ENCODE measurements at regions not wholly inside any gene's neighbourhood (a gene's known extent, or its start where the extent isn't known, plus 50 kb on each side); places are given as distances from the start of the nearest gene placed in this dataset.
"Not testable (repeated sequence)": the region's sequence is repeated elsewhere in the genome, so short reads cannot be mapped to it uniquely, and the experiment has no call there.

DNA sequence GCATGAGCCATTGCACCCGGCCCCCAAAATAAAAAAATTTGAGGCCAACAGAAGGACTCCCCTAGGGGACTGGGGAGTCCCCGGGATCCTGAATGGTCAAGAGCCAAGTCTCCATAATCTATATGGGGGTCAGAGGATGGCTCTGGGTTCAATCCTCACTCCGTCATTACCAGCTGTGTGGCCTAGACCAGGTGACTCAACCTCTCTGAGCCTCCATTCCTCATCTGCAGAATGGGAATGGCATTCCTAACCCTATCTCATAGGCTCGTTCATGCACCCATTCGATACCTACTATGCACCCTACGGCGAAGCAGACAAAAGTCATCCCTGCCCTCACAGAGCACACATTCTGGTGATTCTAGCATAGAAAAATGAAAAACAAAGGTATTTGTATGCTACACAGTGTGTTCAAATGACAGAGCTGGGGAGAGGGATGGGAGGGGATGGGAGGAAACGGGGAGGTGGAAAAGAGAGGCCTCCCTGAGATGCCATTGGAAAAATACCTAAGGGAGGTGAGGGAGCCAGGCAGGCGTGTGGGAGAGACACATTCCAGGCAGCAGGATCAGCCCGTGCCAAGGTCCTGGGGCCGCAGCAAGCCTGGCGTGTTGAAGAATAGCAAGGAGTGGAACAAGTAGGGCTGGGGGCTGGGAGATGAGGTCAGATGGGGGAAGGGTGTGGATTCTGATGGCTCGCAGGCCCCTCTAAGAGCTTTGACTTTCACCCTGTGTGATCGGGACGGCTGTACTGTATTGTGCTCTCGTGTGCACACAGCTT is 71.2 kb downstream of the RMI2 start:
- no peak for DNase-seq

DNA sequence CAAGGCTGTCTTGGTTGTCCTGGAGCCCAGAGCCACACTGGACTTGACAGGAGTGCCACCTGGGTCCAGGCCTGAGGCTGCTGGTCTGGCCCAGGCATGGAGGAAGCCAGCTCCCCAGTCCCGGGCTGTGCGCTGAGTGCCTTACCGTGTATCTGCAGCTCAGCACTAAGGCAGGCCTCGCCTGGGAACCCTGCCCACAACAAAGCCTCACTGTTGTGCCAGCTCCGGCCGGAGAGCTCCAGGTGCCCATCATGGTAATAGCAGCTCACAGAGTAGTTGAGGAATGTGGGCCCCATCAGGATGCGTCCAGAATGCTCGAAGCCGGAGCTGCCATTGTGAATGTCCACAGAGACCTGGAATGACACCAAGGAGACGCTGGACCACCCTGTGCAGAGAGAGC is 72.2 kb downstream of the RMI2 start:
- no peak for DNase-seq

DNA sequence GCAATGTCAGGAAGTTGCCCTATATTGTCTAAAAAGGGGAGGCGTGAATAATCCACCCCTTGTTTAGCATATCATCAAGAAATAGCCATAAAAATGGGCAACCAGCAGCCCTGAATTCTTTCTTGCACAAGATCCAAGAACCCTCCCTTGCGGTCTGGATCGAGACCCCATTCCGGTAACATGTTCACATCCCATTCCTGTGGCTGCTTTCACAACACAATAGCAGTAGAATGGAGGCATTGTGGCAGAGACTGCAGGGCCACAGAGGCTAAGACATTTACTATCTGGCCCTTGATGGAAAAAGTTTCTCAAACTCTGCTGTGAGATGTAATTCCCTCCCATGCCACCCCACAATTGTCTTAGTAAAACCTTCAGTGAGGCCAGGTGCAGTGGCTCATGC is 73.2 kb downstream of the RMI2 start:
- DNase-seq, result no peak

DNA sequence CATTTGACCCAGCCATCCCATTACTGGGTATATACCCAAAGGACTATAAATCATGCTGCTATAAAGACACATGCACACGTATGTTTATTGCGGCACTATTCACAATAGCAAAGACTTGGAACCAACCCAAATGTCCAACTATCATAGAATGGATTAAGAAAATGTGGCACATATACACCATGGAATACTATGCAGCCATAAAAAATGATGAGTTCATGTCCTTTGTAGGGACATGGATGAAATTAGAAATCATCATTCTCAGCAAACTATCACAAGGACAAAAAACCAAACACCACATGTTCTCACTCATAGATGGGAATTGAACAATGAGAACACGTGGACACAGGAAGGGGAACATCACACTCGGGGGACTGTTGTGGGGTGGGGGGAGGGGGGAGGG is 74.8 kb downstream of the RMI2 start:
- not testable (repeated sequence) for DNase-seq

DNA sequence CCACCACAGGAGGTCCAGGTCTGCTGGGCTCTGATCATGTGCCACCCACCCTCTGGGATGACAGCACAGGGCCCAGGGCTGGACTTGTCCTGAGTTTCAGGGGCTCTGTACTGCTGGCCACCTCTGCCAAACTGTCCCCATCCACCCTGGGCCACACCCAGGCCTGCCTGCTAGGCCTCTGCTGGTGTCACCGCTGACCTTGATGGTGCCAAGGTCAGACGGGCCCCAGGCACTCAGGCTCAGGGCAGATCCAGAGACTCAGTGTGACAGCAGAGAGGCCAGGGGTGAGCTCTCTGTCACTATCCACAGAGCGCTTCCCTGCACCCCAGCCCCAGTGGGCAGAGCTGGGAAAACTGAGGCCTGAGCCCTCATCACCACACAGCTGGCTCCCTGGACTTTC is 75.6 kb downstream of the RMI2 start:
- no peak for DNase-seq

DNA sequence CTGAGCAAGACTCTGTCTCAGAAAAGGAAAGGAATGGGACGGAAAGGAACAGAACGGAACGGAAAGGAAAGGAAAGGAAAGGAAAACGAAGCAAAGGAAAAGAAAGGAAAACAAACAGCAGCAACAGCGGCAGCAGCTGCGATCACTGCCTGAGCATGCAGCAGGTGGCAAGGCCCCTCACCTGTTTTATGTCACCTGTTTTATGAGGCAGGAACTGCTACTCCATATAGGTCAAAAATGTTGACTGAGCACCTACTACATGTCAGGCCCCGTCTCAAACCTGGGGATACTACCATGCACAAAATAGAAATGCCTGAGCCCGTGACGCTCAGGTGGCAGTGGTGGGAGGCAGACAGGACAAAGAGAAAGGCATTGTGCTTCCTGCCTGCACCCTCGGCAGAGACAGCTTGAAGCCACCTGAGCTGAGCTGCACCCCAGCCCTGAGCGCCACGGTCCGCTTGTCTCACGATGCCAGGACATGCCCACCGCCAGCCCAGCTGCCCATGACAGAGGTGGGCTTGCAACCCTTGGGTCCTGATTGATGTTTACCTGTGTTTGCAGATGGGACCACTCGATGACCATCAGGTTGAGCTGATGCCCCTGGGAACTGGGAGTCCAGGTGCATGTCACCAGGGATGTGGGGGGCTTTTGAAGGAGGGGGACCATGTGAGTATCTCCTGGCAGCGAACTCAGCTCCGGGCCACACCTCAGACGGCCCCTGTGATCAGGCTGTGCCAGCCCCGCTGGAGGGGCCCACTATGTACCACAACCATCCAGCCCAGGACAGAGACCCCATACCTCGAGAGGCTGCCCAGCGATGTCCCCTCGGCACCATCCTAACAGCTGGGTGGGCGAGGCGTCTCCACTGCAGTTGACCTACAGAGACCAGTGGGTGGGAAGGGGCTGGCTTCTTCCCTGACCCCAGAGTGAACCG is 77.4 kb downstream of the RMI2 start:
- no peak for DNase-seq

DNA sequence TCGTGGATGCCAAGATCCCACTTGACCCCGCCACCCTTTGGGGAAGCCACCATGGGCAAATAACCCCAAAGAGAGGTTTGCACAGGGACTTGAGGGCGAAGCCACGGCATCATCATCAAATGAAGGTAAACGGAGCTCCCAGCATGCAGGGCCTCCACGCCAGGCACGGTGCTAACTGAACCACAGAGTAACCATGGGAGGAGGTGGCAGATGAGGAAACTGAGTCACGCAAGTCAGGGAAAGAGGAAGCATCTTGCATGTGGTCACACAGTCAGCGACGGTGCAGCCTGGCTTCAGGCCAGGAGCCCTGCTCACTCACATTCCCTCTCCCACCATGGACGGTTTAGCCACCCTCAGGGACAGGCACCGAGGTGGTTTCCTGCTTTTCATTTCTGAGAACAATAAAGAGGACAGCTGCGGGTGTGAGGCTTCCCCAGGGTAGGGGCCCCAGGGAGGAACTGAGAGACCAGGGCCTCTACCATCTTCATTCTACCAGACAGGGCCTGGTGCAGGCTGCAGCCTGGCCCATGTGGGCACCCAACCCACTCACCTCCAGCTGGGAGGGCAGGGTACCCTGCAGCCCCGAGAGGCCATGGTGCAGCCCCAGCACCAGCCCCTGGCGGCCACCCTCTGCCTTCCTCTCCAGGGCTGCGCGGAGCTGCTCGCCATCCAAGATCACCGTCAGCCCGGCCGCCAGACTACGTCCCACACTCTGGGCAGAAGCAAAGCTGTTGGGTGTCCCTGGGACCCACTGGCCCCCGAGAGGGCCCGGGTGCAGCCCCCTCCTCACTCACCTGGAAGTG is 78.3 kb downstream of the RMI2 start:
- DNase-seq, result peak; percentile 42 to 71 (median 55)

DNA sequence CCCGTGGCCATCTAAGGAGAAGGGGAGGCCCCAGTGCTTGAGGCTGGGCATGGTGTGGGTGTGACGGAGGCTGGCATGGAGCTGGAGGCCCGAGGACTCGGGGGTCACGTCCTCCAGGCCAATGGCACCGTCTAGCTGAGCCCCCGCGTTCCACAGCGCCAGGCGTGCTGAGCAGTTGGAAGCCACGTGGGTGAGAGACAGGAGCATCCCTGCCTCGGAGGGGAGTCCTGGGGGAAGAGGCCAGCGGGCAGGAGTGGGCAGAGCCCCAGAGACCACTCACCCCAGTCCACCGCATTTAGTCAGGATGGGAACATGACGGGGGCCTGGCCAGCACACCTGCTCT is 78.8 kb downstream of the RMI2 start:
- DNase-seq, result no peak

DNA sequence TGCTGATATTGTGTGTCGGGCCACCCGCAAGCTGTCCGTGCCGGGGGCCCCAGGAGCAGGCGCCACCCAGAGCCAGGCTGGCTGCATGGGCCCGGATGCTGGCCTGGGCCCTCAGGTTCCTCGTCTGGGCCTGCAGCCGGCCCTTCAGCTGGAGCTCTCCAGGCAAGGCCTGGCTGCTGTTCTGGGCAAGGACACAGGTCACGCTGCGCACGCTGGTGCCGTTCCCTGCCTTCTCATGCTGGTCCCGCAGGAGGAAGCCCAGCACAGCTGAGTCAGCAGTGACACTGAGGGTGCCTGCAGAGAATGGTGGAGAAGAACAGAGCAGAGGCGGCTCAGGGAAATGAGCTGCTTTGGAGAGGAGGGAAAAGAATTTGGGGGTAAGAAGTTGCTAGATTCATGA is 79.9 kb downstream of the RMI2 start:
- DNase-seq, result peak in 1 of 4 experiments; percentile 55

DNA sequence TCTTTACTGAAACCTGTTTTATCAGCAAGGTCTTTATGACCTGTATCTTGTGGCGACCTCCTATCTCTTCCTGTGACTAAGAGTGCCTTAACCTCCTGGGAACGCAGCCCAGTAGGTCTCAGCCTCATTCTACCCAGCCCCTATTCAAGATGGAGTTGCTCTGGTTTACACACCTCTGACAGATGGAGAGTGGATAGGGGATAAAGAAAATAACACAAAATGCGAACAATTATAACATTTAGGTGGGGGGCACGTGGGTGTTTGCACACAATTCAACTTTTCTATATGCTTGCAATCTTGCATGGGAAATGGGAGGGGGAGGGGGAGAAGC is 83.3 kb downstream of the RMI2 start:
- no peak for DNase-seq

DNA sequence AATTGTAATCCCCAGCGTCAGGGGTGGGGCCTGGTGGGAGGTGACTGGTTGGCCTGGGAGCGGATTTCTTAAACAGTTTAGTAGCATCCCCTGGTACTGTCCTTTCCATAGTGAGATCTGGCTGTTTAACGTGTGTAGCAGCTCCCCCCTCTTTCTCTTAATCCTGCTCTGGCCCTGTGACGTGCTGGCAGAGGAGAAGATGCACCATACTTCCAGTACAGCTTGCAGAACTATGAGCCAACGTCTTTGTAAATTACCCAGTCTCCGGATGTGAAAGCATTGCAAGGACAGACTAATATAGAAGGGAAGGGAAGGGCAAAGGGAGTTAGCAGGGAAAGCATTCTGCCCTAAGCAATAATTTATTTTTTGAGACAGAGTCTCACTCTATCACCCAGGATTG is 83.9 kb downstream of the RMI2 start:
- DNase-seq, result no peak

DNA sequence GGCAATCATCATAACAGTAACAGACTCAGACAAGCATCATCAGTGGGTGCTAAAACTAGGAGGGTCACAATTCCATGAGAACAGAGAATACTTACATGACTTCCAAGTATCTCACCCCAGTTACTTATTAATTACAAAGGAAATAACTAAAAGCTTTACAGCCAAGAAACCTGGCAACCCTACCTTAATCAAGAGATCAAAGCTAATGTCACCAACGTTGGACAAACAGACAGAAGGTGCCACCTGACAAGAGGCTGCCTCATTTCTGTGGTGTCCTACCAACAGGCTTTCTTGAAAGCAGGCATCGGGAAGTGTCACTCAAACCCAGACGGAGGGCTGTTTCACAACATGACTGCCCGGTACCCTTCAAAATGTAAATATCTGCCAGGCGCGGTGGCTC is 84.6 kb downstream of the RMI2 start:
- DNase-seq, result no peak

DNA sequence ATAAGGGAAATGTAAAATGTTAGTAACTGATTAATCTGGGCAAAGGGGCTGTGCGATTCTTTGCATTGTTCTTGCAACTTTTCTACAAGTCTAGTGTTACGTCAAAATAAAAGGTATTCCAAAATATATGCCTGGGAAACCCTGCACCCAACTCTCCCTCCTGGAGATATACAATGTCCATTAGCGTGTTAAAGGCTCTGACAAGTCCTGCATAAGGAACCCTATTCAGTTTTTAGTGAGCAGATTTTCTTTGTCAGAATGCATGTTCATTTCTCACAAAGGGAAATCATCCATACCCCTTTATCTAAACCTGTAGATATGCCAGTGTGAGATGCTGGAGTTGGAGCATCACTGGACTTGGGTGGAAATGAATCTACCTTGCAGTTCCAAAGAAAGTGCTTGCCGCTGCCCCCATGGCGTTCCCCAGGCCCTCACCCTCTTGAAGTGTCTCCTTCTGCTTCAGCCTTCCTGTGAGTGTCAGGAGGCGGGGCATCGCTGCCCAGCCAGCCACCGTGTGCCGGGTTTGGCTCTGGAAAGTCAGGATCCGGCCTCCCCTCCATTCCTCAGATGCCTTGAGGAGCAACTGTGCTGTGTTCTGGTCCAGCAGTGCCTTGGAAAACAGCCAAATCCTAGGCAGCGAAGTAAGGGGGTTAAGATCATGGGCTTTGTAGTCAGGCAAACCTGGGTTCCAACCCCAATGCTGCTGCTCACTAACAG is 85.5 kb downstream of the RMI2 start:
- no peak for DNase-seq

DNA sequence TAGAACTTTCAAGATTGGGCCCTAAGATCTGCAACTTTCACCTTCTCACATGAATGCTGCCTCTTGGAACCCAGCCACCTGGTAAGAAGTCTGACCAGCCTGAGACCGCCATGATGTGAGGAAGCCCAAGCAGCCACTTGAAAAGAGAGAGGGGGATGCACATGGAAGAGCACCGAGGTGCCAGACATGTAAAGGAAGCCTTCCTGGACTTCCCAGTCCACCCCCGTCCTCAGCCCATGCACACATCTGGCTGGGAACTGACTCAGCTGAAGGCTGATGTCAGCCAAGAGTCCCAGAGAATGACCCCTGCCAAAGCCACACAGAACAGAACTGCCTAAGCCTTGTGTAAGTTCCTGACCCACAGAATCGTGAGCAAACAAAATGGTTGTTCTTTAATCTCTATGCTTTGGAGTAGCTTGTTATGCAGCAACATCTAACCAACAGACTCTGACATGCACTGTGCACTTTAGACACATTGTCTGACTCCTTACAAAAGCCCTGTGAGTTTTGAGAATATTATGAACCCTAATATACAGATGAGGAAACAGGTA is 86.7 kb downstream of the RMI2 start:
- peak; percentile 31 to 61 (median 56) for DNase-seq

DNA sequence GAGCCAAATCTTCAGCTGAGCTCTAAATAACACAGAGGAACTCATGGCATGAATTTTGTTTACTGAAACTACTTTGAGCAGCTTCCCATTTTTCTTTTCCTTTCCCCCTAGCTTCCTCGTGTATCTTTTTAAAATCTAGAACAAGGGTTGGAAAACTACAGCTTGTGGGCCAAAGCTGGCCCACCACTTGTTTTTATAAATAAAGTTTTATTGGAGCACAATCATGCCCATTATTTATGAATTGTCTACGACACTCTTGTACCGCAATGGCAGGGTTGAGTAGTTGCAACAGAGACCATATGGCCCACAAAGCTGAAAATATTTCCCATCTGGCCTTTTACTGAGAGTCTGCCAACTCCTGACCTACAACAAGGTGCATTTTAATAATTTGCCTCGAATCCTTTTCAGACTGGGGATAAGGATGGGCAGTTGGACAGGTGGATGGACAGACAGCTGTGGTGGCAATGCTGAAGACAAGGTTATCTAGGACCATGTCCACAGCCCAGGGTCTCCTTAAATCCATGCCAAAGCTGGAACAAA is 87.7 kb downstream of the RMI2 start:
- DNase-seq, result no peak

DNA sequence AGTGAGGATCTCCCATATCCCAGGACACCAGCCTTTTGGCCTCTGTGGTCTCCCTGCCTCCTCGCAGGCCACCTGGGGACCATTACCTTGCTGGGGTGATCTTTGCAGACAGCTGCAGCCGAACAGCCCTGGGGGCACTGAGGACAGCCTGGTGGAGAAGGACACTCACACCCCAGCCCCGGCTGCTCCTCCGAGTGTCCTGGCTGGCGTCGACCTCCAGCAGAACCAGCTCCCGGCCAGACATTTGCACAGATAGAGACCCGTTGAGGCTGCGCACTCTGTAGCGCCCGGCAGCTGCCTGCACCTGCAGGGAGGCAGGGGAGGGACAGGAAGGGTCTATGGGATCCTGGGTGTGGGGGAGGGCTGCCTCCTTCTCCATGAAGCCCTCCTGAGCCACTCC is 90.3 kb downstream of the RMI2 start:
- DNase-seq, result no peak

DNA sequence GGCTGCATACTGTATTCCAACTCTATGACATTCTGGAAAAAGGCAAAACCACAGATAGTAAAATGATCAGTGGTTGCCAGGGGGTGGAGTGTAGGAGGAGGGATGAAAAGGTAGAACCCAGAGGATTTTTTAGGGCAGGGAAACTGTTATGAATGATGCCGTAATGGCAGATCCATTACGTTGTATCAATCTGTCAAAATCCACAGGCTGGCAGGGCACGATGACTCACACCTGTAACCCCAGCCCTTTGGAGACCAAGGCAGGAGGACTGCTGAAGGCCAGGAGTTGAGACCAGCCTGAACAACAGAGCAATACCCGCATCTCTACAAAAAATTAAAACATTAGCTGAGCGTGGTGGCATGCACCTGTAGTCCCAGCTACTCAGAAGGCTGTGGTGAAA is 91.8 kb downstream of the RMI2 start:
- no peak for DNase-seq

DNA sequence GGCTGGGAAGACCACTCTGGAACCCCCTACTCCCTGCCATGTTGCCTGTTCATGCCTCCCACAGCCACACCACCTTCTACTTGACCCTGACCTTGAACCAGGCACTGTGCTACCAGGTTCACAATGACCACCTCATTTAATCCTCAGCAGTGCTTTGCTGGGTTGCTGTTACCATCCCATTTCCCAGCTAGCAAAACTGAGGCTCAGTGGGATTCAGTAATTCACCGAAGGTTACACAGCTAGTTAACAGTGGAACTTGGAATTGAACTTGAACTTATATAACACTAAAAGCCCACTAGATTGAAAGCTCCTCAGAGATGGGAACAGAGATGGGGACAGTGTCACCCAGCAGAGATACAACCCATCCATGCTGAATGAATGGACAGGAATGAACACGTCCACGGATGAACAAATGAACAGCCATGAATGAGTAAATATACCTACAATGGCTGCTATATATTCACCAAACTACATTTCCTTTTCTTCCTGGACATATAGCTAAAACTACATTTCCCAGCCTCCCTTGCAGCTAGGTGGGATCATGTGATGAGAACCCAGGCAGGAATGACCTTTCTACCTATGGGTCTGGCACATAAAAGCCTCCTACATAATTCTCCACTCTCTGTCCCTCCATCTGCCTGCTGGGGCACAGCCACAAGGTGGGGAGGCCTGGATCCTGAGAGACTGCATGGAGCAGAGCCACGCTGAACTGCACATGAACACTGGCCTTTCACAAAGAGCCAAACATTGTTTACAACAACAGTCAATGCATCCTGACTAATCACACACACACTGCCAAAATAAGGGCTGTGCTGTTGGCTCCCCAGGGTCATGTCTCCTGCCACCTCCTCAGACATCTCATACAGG is 94.8 kb downstream of the RMI2 start:
- no peak for DNase-seq

DNA sequence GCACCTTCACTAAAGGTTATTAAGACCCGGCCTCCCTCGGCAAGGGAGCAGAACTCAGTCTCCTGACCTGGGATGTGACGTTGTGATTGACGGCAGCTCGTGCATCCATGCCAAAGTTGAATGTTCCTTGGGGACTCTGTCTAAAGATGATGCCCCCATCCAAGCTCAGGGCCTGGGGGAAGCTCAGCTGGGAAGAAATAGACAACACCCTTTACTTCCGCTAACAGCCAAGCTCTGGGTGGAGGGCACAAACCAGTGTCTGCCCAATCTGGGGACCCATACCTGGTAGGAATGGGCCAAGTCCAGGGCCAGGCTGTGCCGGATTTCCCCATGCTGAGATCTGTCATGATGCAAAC is 95.4 kb downstream of the RMI2 start:
- no peak for DNase-seq

DNA sequence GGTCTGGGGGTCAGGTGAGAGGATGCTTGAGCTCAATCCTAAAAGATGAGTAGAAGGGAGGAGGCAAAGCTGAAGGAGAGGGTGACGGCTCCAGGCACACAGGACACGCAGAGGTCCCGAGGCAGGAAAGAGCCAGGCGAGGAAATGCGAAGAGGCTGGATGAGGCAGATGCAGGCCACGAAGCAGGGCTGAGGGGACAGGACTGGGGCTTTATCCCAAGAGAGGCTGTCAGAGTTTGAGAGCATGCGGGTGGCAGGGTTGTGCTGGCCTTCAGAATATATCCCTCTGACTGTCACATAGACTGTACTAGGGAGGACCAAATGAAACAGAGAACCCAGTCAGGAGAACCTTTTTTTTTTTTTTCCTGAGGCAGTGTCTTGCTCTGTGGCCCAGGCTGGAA is 100.2 kb downstream of the RMI2 start:
- DNase-seq, result no peak

DNA sequence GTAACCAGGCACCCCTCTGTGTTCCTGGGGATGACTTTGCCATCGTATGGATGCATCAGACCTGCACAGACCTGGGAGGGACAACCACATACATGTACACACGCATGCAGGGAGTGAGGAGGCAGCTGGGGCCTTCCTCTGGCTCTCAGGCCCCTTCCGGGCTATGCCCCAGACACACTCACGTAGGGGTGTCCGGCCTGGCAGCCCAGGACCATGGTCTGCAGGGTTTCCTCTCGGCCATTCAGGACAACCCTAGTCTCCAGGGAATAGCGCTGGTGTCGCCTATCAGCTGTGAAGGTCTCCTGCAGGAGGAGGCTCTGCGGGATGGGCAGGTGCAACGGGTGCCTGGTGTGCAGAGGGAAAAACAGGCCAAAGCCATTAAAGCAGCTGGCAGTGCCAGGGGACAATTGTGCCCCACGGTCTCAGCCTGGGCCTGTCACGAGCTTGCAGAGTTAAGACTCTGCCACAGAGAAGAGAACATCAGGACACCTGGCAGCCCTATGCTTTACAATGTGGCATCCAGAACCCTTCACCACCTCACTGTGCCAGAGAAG is 101.4 kb downstream of the RMI2 start:
- DNase-seq, result no peak

Measured in suppressor macrophage (primary cell).